ENCODE measurements at regions not wholly inside any gene's neighbourhood (a gene's known extent, or its start where the extent isn't known, plus 50 kb on each side); places are given as distances from the start of the nearest gene placed in this dataset.

- ChIA-PET CTCF (no interaction called here), POLR2A (no interaction called here)
- H3K36me3 Mint-ChIP-seq: peaks cover 3% of the 10 kb centered on the region; the same call in 1 of the 2 replicates
- TF ChIP-seq CDX4 (CRISPR knock-in tag; IDR thresholded peaks at IDR 0.05; ENCODE audit: borderline replicate concordance): no peak
- TF ChIP-seq NFATC4 (CRISPR knock-in tag; IDR thresholded peaks at IDR 0.05): no peak
- no peak for TF ChIP-seq CREM (CRISPR knock-in tag; IDR thresholded peaks at IDR 0.05)
- no peaks in the 10 kb centered on the region for H3K27me3 Mint-ChIP-seq (ENCODE audit: low read depth)
- peaks cover 8% of the 10 kb centered on the region for H3K4me1 Mint-ChIP-seq
- ATAC-seq (no peak), DNase-seq (ENCODE audit: low spot score) (no peak)
- H3K27ac Mint-ChIP-seq: no peak overlapping the region
- H3K9me3 Mint-ChIP-seq: peaks cover 18% of the 10 kb centered on the region
- no peak overlapping the region for H3K4me3 Mint-ChIP-seq
These were observed 814.0 kb downstream of the SLC4A3 start for GRCh38 chr2:220441404-220441803.

GRCh38 chr2:220442012-220442411 is 814.6 kb downstream of the SLC4A3 start:
- H3K27me3 Mint-ChIP-seq (ENCODE audit: low read depth): no peaks in the 10 kb centered on the region
- peaks cover 20% of the 10 kb centered on the region for H3K9me3 Mint-ChIP-seq
- H3K4me1 Mint-ChIP-seq: peaks cover 8% of the 10 kb centered on the region
- H3K36me3 Mint-ChIP-seq: peaks cover 3% of the 10 kb centered on the region; the same call in 1 of the 2 replicates
- TF ChIP-seq JAZF1 (CRISPR knock-in tag; IDR thresholded peaks at IDR 0.05) (no peak), ZNF121 (CRISPR knock-in tag; IDR thresholded peaks at IDR 0.05) (no peak), SOX15 (CRISPR knock-in tag; IDR thresholded peaks at IDR 0.05) (no peak), PRRX2 (CRISPR knock-in tag; IDR thresholded peaks at IDR 0.05) (no peak), MAX (CRISPR knock-in tag; IDR thresholded peaks at IDR 0.05) (no peak), FOXJ3 (CRISPR knock-in tag; IDR thresholded peaks at IDR 0.05; ENCODE audit: borderline replicate concordance) (no peak), ZNF396 (CRISPR knock-in tag; IDR thresholded peaks at IDR 0.05; ENCODE audit: borderline replicate concordance) (no peak), SP1 (CRISPR knock-in tag; conservative IDR thresholded peaks at IDR 0.05) (no peak), ZNF219 (CRISPR knock-in tag; IDR thresholded peaks at IDR 0.05; ENCODE audit: borderline replicate concordance) (no peak), MYBL2 (CRISPR knock-in tag; IDR thresholded peaks at IDR 0.05) (no peak), CDX4 (CRISPR knock-in tag; IDR thresholded peaks at IDR 0.05; ENCODE audit: borderline replicate concordance) (no peak), MLX (CRISPR knock-in tag; IDR thresholded peaks at IDR 0.05) (no peak)
- TF ChIP-seq, protein P1, sequence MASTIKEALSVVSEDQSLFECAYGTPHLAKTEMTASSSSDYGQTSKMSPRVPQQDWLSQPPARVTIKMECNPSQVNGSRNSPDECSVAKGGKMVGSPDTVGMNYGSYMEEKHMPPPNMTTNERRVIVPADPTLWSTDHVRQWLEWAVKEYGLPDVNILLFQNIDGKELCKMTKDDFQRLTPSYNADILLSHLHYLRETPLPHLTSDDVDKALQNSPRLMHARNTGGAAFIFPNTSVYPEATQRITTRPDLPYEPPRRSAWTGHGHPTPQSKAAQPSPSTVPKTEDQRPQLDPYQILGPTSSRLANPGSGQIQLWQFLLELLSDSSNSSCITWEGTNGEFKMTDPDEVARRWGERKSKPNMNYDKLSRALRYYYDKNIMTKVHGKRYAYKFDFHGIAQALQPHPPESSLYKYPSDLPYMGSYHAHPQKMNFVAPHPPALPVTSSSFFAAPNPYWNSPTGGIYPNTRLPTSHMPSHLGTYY (CRISPR knock-in tag; IDR thresholded peaks at IDR 0.05): no peak
- TF ChIP-seq, protein P2, sequence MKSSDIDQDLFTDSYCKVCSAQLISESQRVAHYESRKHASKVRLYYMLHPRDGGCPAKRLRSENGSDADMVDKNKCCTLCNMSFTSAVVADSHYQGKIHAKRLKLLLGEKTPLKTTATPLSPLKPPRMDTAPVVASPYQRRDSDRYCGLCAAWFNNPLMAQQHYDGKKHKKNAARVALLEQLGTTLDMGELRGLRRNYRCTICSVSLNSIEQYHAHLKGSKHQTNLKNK (CRISPR knock-in tag; IDR thresholded peaks at IDR 0.05): no peak
- CTCF ChIA-PET: no interaction called here
- ATAC-seq (no peak), DNase-seq (ENCODE audit: low spot score) (no peak)
- H3K27ac Mint-ChIP-seq: no peak overlapping the region
- H3K4me3 Mint-ChIP-seq: no peak overlapping the region
- POLR2A ChIA-PET: no interaction called here

GRCh38 chr2:220445429-220446105 is 818.1 kb downstream of the SLC4A3 start:
- H3K27ac Mint-ChIP-seq: no peak overlapping the region
- ATAC-seq: no peak
- no peaks in the 10 kb centered on the region for H3K27me3 Mint-ChIP-seq (ENCODE audit: low read depth)
- H3K9me3 Mint-ChIP-seq: peaks cover 21% of the 10 kb centered on the region
- no peak for DNase-seq (ENCODE audit: low spot score)
- no peak overlapping the region for H3K4me3 Mint-ChIP-seq
- ChIA-PET POLR2A (no interaction called here), CTCF (no interaction called here)
- peaks cover 8% of the 10 kb centered on the region for H3K4me1 Mint-ChIP-seq
- TF ChIP-seq, protein P3, sequence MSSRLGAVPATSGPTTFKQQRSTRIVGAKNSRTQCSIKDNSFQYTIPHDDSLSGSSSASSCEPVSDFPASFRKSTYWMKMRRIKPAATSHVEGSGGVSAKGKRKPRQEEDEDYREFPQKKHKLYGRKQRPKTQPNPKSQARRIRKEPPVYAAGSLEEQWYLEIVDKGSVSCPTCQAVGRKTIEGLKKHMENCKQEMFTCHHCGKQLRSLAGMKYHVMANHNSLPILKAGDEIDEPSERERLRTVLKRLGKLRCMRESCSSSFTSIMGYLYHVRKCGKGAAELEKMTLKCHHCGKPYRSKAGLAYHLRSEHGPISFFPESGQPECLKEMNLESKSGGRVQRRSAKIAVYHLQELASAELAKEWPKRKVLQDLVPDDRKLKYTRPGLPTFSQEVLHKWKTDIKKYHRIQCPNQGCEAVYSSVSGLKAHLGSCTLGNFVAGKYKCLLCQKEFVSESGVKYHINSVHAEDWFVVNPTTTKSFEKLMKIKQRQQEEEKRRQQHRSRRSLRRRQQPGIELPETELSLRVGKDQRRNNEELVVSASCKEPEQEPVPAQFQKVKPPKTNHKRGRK (CRISPR knock-in tag; IDR thresholded peaks at IDR 0.05; ENCODE audit: borderline replicate concordance): no peak
- TF ChIP-seq, protein P4, sequence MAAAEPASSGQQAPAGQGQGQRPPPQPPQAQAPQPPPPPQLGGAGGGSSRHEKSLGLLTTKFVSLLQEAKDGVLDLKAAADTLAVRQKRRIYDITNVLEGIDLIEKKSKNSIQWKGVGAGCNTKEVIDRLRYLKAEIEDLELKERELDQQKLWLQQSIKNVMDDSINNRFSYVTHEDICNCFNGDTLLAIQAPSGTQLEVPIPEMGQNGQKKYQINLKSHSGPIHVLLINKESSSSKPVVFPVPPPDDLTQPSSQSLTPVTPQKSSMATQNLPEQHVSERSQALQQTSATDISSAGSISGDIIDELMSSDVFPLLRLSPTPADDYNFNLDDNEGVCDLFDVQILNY (CRISPR knock-in tag; IDR thresholded peaks at IDR 0.05): no peak
- TF ChIP-seq ZNF396 (CRISPR knock-in tag; IDR thresholded peaks at IDR 0.05; ENCODE audit: borderline replicate concordance) (no peak), EMX1 (CRISPR knock-in tag; IDR thresholded peaks at IDR 0.05) (no peak), NFE2L1 (CRISPR knock-in tag; IDR thresholded peaks at IDR 0.05) (no peak), TEAD4 (CRISPR knock-in tag; IDR thresholded peaks at IDR 0.05) (no peak)
- TF ChIP-seq, protein P5, sequence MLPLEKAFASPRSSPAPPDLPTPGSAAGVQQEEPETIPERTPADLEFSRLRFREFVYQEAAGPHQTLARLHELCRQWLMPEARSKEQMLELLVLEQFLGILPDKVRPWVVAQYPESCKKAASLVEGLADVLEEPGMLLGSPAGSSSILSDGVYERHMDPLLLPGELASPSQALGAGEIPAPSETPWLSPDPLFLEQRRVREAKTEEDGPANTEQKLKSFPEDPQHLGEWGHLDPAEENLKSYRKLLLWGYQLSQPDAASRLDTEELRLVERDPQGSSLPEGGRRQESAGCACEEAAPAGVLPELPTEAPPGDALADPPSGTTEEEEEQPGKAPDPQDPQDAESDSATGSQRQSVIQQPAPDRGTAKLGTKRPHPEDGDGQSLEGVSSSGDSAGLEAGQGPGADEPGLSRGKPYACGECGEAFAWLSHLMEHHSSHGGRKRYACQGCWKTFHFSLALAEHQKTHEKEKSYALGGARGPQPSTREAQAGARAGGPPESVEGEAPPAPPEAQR (CRISPR knock-in tag; IDR thresholded peaks at IDR 0.05): no peak
- TF ChIP-seq, protein P6, sequence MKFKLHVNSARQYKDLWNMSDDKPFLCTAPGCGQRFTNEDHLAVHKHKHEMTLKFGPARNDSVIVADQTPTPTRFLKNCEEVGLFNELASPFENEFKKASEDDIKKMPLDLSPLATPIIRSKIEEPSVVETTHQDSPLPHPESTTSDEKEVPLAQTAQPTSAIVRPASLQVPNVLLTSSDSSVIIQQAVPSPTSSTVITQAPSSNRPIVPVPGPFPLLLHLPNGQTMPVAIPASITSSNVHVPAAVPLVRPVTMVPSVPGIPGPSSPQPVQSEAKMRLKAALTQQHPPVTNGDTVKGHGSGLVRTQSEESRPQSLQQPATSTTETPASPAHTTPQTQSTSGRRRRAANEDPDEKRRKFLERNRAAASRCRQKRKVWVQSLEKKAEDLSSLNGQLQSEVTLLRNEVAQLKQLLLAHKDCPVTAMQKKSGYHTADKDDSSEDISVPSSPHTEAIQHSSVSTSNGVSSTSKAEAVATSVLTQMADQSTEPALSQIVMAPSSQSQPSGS (CRISPR knock-in tag; IDR thresholded peaks at IDR 0.05; ENCODE audit: borderline replicate concordance, low read depth): no peak
- H3K36me3 Mint-ChIP-seq: no peaks in the 10 kb centered on the region

Measured in WTC11 (cell line).